Activated CD8-positive, alpha-beta T cell treated with anti-CD3 and anti-CD28 coated beads for 36 hours (primary cell): ENCODE measurements at regions not wholly inside any gene's neighbourhood (a gene's known extent, or its start where the extent isn't known, plus 50 kb on each side); places are given as distances from the start of the nearest gene placed in this dataset.

Source experiments
- ATAC-seq: fragments of 200-7000 bp; cut with Tn5 transposase; one replicate; pipeline ENCODE4 v1.10.0; 2021; ENCODE audit warnings: mild to moderate bottlenecking, moderate library complexity
- CTCF ChIA-PET: fragments of 350-600 bp; sonication (Branson Sonifier 250); formaldehyde crosslinking; loops from one replicate; lab custom pipeline; 2021; ENCODE audit warnings: antibody characterized with exemption; lab: Charles Lee
- POLR2A ChIA-PET: fragments of 350-600 bp; sonication (Branson Sonifier 250); formaldehyde crosslinking; loops from one replicate; lab custom pipeline; 2021; ENCODE audit warnings: antibody characterized with exemption; lab: Charles Lee
- DNase-seq: peaks from one replicate; pipeline ENCODE4 v3.0.0-alpha.2; 2020
- H3K27ac Mint-ChIP-seq: one replicate; pipeline ENCODE4 v1.8.0; 2021; ENCODE audit warnings: mild to moderate bottlenecking, mixed read lengths
- H3K27me3 Mint-ChIP-seq: one replicate; pipeline ENCODE4 v1.8.0; 2021; ENCODE audit warnings: mixed read lengths
- H3K36me3 Mint-ChIP-seq: one replicate; pipeline ENCODE4 v1.8.0; 2021; ENCODE audit warnings: low read depth, mixed read lengths
- H3K4me1 Mint-ChIP-seq: one replicate; pipeline ENCODE4 v1.8.0; 2021; ENCODE audit warnings: low read depth, mixed read lengths
- H3K4me3 Mint-ChIP-seq: one replicate; pipeline ENCODE4 v1.8.0; 2021; ENCODE audit warnings: mild to moderate bottlenecking, moderate library complexity, mixed read lengths
- H3K9me3 Mint-ChIP-seq: one replicate; pipeline ENCODE4 v1.8.0; 2021; ENCODE audit warnings: mixed read lengths
- CTCF ChIP-seq: fragments of 200-600 bp; IDR thresholded peaks from one replicate; pipeline ENCODE4 v1.8.0; 2022; ENCODE audit warnings: antibody characterized with exemption, mild to moderate bottlenecking
- intact Hi-C: fragments of 100-400 bp; cut with micrococcal nuclease; formaldehyde crosslinking; loops from one replicate; pipeline ENCODE4 v1.10.0; 2022

DNA sequence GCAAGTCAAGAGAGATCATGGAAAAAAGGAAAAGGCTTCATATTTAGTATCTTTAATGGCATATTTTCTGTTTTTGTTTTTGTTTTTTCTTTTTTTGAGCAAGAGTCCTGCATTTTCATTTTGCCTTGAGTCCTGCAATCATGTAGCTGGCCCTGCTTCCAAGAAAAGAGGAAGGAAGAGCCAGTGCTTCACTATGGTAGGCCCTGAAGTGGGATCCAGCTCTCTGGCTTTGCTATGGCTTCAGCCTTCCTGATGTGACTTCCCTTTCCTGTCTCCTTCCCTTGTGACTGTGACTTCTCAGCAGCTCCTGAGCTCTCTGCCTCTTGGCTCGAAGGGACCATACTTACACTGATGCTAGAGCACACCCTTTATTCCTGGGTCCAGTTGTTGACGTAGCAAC lies 512.3 kb downstream of the INHBA start:
- H3K36me3 Mint-ChIP-seq: no peaks in the 10 kb centered on the region
- TF ChIP-seq CTCF: no peak
- no peaks in the 10 kb centered on the region for H3K27me3 Mint-ChIP-seq
- no peak overlapping the region for H3K4me3 Mint-ChIP-seq
- no peak overlapping the region for H3K27ac Mint-ChIP-seq
- DNase-seq: no peak
- H3K4me1 Mint-ChIP-seq: no peaks in the 10 kb centered on the region
- POLR2A ChIA-PET: no interaction called here
- CTCF ChIA-PET: no interaction called here
- peaks cover 4% of the 10 kb centered on the region for H3K9me3 Mint-ChIP-seq
- intact Hi-C loops: no loop called here
- no peak for ATAC-seq

DNA sequence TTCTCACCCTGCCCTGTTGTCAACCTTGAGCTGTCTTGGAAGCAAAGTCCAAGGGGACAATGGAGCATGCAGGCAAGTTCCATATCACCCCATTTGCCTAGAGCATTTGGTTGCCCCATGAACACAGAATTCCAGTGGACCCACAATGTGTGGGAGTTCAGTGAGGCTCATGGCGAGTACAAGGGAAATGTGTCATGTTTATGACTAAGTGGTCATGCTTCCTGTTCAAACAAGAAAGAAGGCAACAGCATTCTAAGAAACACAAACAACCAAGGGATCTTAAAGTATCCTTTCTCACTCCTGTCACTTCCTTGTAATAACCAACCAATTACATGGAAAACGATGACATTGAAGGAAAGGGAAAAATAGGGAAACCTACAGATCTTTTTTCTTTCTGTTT lies 513.0 kb downstream of the INHBA start:
- DNase-seq: no peak
- Mint-ChIP-seq H3K4me1 (no peaks in the 10 kb centered on the region), H3K36me3 (no peaks in the 10 kb centered on the region), H3K27ac (no peak overlapping the region), H3K9me3 (peaks cover 4% of the 10 kb centered on the region), H3K4me3 (no peak overlapping the region), H3K27me3 (no peaks in the 10 kb centered on the region)
- no peak for ATAC-seq
- ChIA-PET POLR2A (interaction anchor here (0.6 kb wide), 1 partner anchor 69 kb away, joined by 3 read pairs; no protein-coding TSS in a partner anchor), CTCF (no interaction called here)
- intact Hi-C loops: no loop called here
- no peak for TF ChIP-seq CTCF

GRCh38 chr7:41188163-41189130 lies 514.4 kb downstream of the INHBA start:
- Mint-ChIP-seq H3K4me1 (no peaks in the 10 kb centered on the region), H3K36me3 (no peaks in the 10 kb centered on the region), H3K27ac (no peak overlapping the region), H3K9me3 (peaks cover 4% of the 10 kb centered on the region), H3K27me3 (no peaks in the 10 kb centered on the region), H3K4me3 (no peak overlapping the region)
- ATAC-seq: no peak
- no peak for DNase-seq
- ChIA-PET POLR2A (no interaction called here), CTCF (no interaction called here)
- no peak for TF ChIP-seq CTCF
- intact Hi-C loops: no loop called here

DNA sequence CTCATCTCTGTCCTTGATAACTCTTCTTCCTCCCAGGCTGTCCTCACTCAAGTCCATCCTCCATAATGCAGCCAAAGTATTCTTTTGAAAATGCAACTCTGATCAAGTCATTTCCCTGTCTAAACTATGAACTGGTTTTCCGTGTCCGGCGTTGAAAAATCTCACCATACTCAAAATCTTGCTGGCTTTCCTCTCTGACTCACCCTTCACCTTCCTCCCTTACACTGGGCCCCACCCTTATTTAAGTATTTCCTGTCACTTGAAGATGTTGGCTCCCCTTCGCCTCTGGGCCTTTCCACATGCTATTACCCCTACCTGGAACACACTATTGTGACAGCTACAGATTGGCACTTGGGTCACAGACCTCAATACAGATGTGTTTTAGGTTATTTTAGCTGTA lies 515.6 kb downstream of the INHBA start:
- POLR2A ChIA-PET: no interaction called here
- H3K4me3 Mint-ChIP-seq: no peak overlapping the region
- no peak for DNase-seq

More for the DNA sequence above, 515.6 kb downstream of the INHBA start:
- TF ChIP-seq CTCF: no peak
- Mint-ChIP-seq H3K36me3 (no peaks in the 10 kb centered on the region), H3K27ac (no peak overlapping the region), H3K4me1 (no peaks in the 10 kb centered on the region), H3K9me3 (peaks cover 4% of the 10 kb centered on the region), H3K27me3 (no peaks in the 10 kb centered on the region)
- CTCF ChIA-PET: no interaction called here
- intact Hi-C loops: no loop called here
- no peak for ATAC-seq
